HCT116 (cell line): ENCODE measurements at regions not wholly inside any gene's neighbourhood (a gene's known extent, or its start where the extent isn't known, plus 50 kb on each side); places are given as distances from the start of the nearest gene placed in this dataset.
"Not testable (repeated sequence)": the region's sequence is repeated elsewhere in the genome, so short reads cannot be mapped to it uniquely, and the experiment has no call there.

Source experiments
- ATAC-seq: fragments of 200-7000 bp; cut with Tn5 transposase; 2 replicates; pipeline ENCODE4 v1.9.1; 2020; ENCODE audit warnings: mild to moderate bottlenecking, moderate library complexity
- BruUV-seq: library from RNA; stranded (reverse); fragments of 400-500 nt; replicated peaks from 2 replicates; lab custom pipeline; 2021; lab: Mats Ljungman, UMichigan
- CTCF ChIA-PET: fragments of 300-600 bp; sonication (Branson Sonifier 250); formaldehyde crosslinking; loops from one replicate; lab custom pipeline; 2021; ENCODE audit warnings: antibody characterized with exemption; lab: Charles Lee
- POLR2A ChIA-PET: fragments of 300-600, 350-600 bp; sonication (Branson Sonifier 250); formaldehyde crosslinking; loops from one replicate; lab custom pipeline; 2021; ENCODE audit warnings: antibody characterized with exemption; lab: Charles Lee
- RAD21 ChIA-PET, 2 experiments: fragments of 300-600 bp; sonication (Branson Sonifier 250); formaldehyde crosslinking; loops; one replicate each; lab custom pipeline; 2023; ENCODE audit warnings: low total read pairs in 2 of 2; ENCODE audit not compliant: uncharacterized antibody in 2 of 2, unreplicated experiment in 2 of 2, low non-redundant PET in 1 of 2; lab: Charles Lee
- DNase-seq: peaks from one replicate; pipeline ENCODE4 v3.0.0-alpha.2; 2010; ENCODE audit warnings: low read depth, low spot score
- H2AFZ ChIP-seq: fragments of 200-600 bp; shearing (Covaris generic), sonication (generic); 2 replicates; pipeline ENCODE4 v1.6.1; 2017; ENCODE audit warnings: low read depth, mixed run types, mixed read lengths, antibody characterized with exemption, low read length; ENCODE audit not compliant: poor library complexity, severe bottlenecking
- H3K27ac ChIP-seq: 2 replicates; pipeline ENCODE4 v1.5.1; 2012; ENCODE audit warnings: low read depth, low read length
- H3K27me3 ChIP-seq: fragments of 200-600 bp; sonication (generic); 2 replicates; pipeline ENCODE4 v1.6.1; 2016; ENCODE audit warnings: mixed run types, low read length, mixed read lengths; ENCODE audit not compliant: insufficient read depth
- H3K36me3 ChIP-seq, 2 experiments: fragments of 200-500 bp in 1 of 2; fragments of 200-600 bp in 1 of 2; sonication (Bioruptor generic) in 1 of 2; sonication (generic) in 1 of 2; 2 replicates each; pipeline versions ENCODE4 v1.5.1 to v1.6.1; 2014 to 2016; ENCODE audit warnings: low read length in 2 of 2, inconsistent platforms in 1 of 2, mixed read lengths in 1 of 2, mixed run types in 1 of 2; ENCODE audit not compliant: insufficient read depth in 2 of 2, control insufficient read depth in 1 of 2
- H3K4me1 ChIP-seq, 2 experiments: fragments of 200-600 bp in 1 of 2; sonication (generic) in 1 of 2; 2 replicates each; pipeline versions ENCODE4 v1.5.1 to v1.6.1; 2012 to 2017; ENCODE audit warnings: low read length in 2 of 2, inconsistent platforms in 1 of 2, mild to moderate bottlenecking in 1 of 2, mixed read lengths in 1 of 2, mixed run types in 1 of 2, moderate library complexity in 1 of 2; ENCODE audit not compliant: insufficient read depth in 2 of 2, control insufficient read depth in 1 of 2
- H3K4me2 ChIP-seq: fragments of 200-600 bp; sonication (generic); 2 replicates; pipeline ENCODE4 v1.6.1; 2017; ENCODE audit warnings: mixed run types, low read length, mixed read lengths
- H3K4me3 ChIP-seq, 2 experiments: fragments of 200-600 bp in 1 of 2; sonication (generic) in 1 of 2; replicated peaks in 1 of 2; 2 replicates each; pipeline ENCODE4 v1.5.1; 2011 to 2016; ENCODE audit warnings: low read length in 2 of 2, control low read depth in 1 of 2, low read depth in 1 of 2, mild to moderate bottlenecking in 1 of 2, mixed read lengths in 1 of 2, mixed run types in 1 of 2
- H3K79me2 ChIP-seq: fragments of 200-600 bp; sonication (generic); 2 replicates; pipeline ENCODE4 v1.6.1; 2017; ENCODE audit warnings: mild to moderate bottlenecking, mixed run types, low read length, moderate library complexity, mixed read lengths; ENCODE audit not compliant: insufficient read depth
- H3K9ac ChIP-seq: fragments of 200-600 bp; sonication (generic); 2 replicates; pipeline ENCODE4 v1.6.1; 2016; ENCODE audit warnings: low read length, mixed read lengths
- H3K9me2 ChIP-seq: fragments of 200-600 bp; sonication (generic), shearing (Covaris generic); 2 replicates; pipeline ENCODE4 v1.6.1; 2017; ENCODE audit warnings: mixed run types, mild to moderate bottlenecking, moderate library complexity; ENCODE audit not compliant: insufficient read depth
- H3K9me3 ChIP-seq, 2 experiments: fragments of 200-500 bp in 1 of 2; fragments of 200-600 bp in 1 of 2; sonication (Bioruptor generic) in 1 of 2; sonication (generic) in 1 of 2; 2 replicates each; pipeline ENCODE4 v1.6.1; 2014 to 2017; ENCODE audit warnings: low read length in 2 of 2, mixed read lengths in 2 of 2, inconsistent platforms in 1 of 2, low read depth in 1 of 2, mild to moderate bottlenecking in 1 of 2, mixed run types in 1 of 2, moderate library complexity in 1 of 2; ENCODE audit not compliant: control insufficient read depth in 1 of 2, insufficient read depth in 1 of 2
- H4K20me1 ChIP-seq: fragments of 200-600 bp; sonication (generic), shearing (Covaris generic); 2 replicates; pipeline ENCODE4 v1.6.1; 2017; ENCODE audit warnings: mixed run types, mild to moderate bottlenecking, moderate library complexity; ENCODE audit not compliant: insufficient read depth
- RAD21 ChIP-seq: IDR thresholded peaks from 2 replicates; pipeline ENCODE4 v1.6.1; 2012; ENCODE audit warnings: low read depth, mild to moderate bottlenecking
- intact Hi-C: fragments of 100-400 bp; cut with micrococcal nuclease; formaldehyde crosslinking; loops from 2 replicates; pipeline ENCODE4 v1.10.0; 2022
- TF ChIP-seq, protein P1 (sequence below), 3 experiments: fragments of 200-600 bp in 1 of 3; sonication (generic) in 1 of 3; IDR thresholded peaks in 2 of 3; conservative IDR thresholded peaks in 1 of 3; 2 replicates each; pipeline ENCODE4 v1.5.1; 2012 to 2017; ENCODE audit warnings: low read depth in 2 of 3, low read length in 2 of 3, antibody characterized with exemption in 1 of 3, borderline replicate concordance in 1 of 3, control low read depth in 1 of 3, mild to moderate bottlenecking in 1 of 3, mixed read lengths in 1 of 3, mixed run types in 1 of 3, moderate library complexity in 1 of 3; ENCODE audit not compliant: insufficient read depth in 1 of 3

GRCh38 chr3:110998766-110999165 lies 72.8 kb upstream of the NECTIN3 start:
- H3K4me1 ChIP-seq, DNase-seq, H3K79me2 ChIP-seq, BruUV-seq, POLR2A ChIA-PET, ATAC-seq, H3K4me2 ChIP-seq, H2AFZ ChIP-seq, H3K27me3 ChIP-seq, H3K9me3 ChIP-seq, RAD21 ChIA-PET, H3K9ac ChIP-seq, H3K4me3 ChIP-seq, H3K36me3 ChIP-seq, H3K27ac ChIP-seq, intact Hi-C loops, CTCF ChIA-PET, H4K20me1 ChIP-seq, H3K9me2 ChIP-seq: not testable (repeated sequence)

GRCh38 chr3:111006485-111006884 lies 65.1 kb upstream of the NECTIN3 start:
- H3K79me2 ChIP-seq, H3K9me2 ChIP-seq, H3K4me3 ChIP-seq, H3K4me2 ChIP-seq, H3K27ac ChIP-seq, H4K20me1 ChIP-seq, intact Hi-C loops: not testable (repeated sequence)
- DNase-seq: peak; percentile 7
- H2AFZ ChIP-seq: peak overlapping the region; percentile 93
- ATAC-seq: peak; percentile 63
- RAD21 ChIA-PET: interaction anchor here in 1 of 2 experiments (0.7 kb wide), 1 partner anchor 326 kb away, joined by 4 read pairs; no protein-coding TSS in a partner anchor
- TF ChIP-seq, protein P1, sequence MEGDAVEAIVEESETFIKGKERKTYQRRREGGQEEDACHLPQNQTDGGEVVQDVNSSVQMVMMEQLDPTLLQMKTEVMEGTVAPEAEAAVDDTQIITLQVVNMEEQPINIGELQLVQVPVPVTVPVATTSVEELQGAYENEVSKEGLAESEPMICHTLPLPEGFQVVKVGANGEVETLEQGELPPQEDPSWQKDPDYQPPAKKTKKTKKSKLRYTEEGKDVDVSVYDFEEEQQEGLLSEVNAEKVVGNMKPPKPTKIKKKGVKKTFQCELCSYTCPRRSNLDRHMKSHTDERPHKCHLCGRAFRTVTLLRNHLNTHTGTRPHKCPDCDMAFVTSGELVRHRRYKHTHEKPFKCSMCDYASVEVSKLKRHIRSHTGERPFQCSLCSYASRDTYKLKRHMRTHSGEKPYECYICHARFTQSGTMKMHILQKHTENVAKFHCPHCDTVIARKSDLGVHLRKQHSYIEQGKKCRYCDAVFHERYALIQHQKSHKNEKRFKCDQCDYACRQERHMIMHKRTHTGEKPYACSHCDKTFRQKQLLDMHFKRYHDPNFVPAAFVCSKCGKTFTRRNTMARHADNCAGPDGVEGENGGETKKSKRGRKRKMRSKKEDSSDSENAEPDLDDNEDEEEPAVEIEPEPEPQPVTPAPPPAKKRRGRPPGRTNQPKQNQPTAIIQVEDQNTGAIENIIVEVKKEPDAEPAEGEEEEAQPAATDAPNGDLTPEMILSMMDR (IDR thresholded peaks at IDR 0.05 in 2 of 3, conservative IDR thresholded peaks at IDR 0.05 in 1 of 3; ENCODE audit: borderline replicate concordance in 1 of 3, insufficient read depth in 1 of 3, low read depth in 2 of 3, low read length in 2 of 3): 0 out of 6 replicates have a peak, but pooled peaks of 1 of the 3 experiments have one; percentile 32
- peak; percentile 45 for TF ChIP-seq RAD21
- TF ChIP-seq, all 23 proteins: peak for 2; not testable (repeated sequence) for 21
- POLR2A ChIA-PET, H3K27me3 ChIP-seq, BruUV-seq, H3K9ac ChIP-seq, H3K36me3 ChIP-seq, H3K9me3 ChIP-seq, H3K4me1 ChIP-seq: not testable (repeated sequence)
- CTCF ChIA-PET: interaction anchor here (0.7 to 1.2 kb wide), 5 partner anchors 9 to 981 kb away, joined by 3 to 5 read pairs (median 3); no protein-coding TSS in a partner anchor
